ENCODE measurements at regions not wholly inside any gene's neighbourhood (a gene's known extent, or its start where the extent isn't known, plus 50 kb on each side); places are given as distances from the start of the nearest gene placed in this dataset.

DNA sequence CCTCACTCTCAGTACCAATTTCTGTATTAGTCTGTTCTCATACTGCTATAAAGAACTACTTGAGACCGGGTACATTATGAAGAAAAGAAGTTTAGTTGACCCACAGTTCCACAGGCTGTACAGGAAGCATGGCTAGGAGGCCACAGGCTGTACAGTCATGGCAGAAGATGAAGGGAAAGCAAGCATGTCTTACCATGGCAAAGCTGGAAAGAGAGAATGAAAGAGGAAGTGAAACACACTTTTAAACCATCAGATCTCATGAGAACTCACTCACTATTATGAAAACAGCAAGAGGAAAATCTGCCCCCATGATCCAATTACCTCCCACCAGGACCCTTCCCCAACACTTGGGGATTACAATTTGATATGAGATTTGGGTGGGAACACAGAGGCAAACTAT lies 698.8 kb downstream of the CDH9 start:
- FAIRE-seq = no peak
- 0% methylated on average over 1 of the region's 1 CpG for WGBS (ENCODE audit: low lambda C conversion rate)
- POLR2A ChIA-PET = no interaction called here

More for the DNA sequence above, 698.8 kb downstream of the CDH9 start:
- peaks cover 39% of the 10 kb centered on the region for H3K9me3 ChIP-seq (ENCODE audit: low read length)
- no TSS peak for BruUV-seq (replicated peaks)
- H3K4me2 ChIP-seq (ENCODE audit: low read depth, low read length) = no peak overlapping the region
- H3K36me3 ChIP-seq (replicated peaks in 1 of 2; ENCODE audit: control insufficient read depth in 1 of 2, insufficient read depth in 2 of 2, low read length in 2 of 2) = no peaks in the 10 kb centered on the region
- no peak for TF ChIP-seq ZKSCAN8 (CRISPR knock-in tag; IDR thresholded peaks at IDR 0.05; ENCODE audit: borderline replicate concordance)
- no peak for TF ChIP-seq RBFOX2 (IDR thresholded peaks at IDR 0.05; ENCODE audit: low read depth, low read length)
- no peak for TF ChIP-seq PATZ1 (CRISPR knock-in tag; IDR thresholded peaks at IDR 0.05)
- no peak for TF ChIP-seq MEF2D (CRISPR knock-in tag; IDR thresholded peaks at IDR 0.05)
- no peak for TF ChIP-seq PCBP1 (IDR thresholded peaks at IDR 0.05; ENCODE audit: borderline replicate concordance, low read depth, low read length)
- no peak for TF ChIP-seq THYN1 (CRISPR knock-in tag; IDR thresholded peaks at IDR 0.05; ENCODE audit: borderline replicate concordance, low read depth)
- no peak for TF ChIP-seq ZNF501 (CRISPR knock-in tag; IDR thresholded peaks at IDR 0.05)
- no peak for TF ChIP-seq ZFAT (CRISPR knock-in tag; conservative IDR thresholded peaks at IDR 0.05)
- TF ChIP-seq REXO4 (CRISPR knock-in tag; IDR thresholded peaks at IDR 0.05; ENCODE audit: borderline replicate concordance) = no peak
- no peak for TF ChIP-seq MXD4 (CRISPR knock-in tag; IDR thresholded peaks at IDR 0.05)
- no peak for TF ChIP-seq TMF1 (CRISPR knock-in tag; IDR thresholded peaks at IDR 0.05; ENCODE audit: low read depth)
- TF ChIP-seq, protein P1, sequence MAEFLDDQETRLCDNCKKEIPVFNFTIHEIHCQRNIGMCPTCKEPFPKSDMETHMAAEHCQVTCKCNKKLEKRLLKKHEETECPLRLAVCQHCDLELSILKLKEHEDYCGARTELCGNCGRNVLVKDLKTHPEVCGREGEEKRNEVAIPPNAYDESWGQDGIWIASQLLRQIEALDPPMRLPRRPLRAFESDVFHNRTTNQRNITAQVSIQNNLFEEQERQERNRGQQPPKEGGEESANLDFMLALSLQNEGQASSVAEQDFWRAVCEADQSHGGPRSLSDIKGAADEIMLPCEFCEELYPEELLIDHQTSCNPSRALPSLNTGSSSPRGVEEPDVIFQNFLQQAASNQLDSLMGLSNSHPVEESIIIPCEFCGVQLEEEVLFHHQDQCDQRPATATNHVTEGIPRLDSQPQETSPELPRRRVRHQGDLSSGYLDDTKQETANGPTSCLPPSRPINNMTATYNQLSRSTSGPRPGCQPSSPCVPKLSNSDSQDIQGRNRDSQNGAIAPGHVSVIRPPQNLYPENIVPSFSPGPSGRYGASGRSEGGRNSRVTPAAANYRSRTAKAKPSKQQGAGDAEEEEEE (CRISPR knock-in tag; IDR thresholded peaks at IDR 0.05; ENCODE audit: borderline replicate concordance) = no peak
- TF ChIP-seq ZNF17 (CRISPR knock-in tag; IDR thresholded peaks at IDR 0.05) = no peak
- TF ChIP-seq ZFX (CRISPR knock-in tag; IDR thresholded peaks at IDR 0.05; ENCODE audit: low read depth) = no peak
- no peak for TF ChIP-seq ZBTB14 (CRISPR knock-in tag; IDR thresholded peaks at IDR 0.05)
- TF ChIP-seq ZNF563 (CRISPR knock-in tag; IDR thresholded peaks at IDR 0.05) = no peak
- TF ChIP-seq, protein P2, sequence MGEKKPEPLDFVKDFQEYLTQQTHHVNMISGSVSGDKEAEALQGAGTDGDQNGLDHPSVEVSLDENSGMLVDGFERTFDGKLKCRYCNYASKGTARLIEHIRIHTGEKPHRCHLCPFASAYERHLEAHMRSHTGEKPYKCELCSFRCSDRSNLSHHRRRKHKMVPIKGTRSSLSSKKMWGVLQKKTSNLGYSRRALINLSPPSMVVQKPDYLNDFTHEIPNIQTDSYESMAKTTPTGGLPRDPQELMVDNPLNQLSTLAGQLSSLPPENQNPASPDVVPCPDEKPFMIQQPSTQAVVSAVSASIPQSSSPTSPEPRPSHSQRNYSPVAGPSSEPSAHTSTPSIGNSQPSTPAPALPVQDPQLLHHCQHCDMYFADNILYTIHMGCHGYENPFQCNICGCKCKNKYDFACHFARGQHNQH (CRISPR knock-in tag; IDR thresholded peaks at IDR 0.05) = no peak
- no peak overlapping the region for H3K4me3 ChIP-seq (replicated peaks in 1 of 3; ENCODE audit: insufficient read depth in 1 of 3, low read depth in 2 of 3, low read length in 3 of 3)
- intact Hi-C loops (cut with micrococcal nuclease; ENCODE audit: unreplicated experiment) (loop anchor here (10.0 kb wide), 1 partner anchor 315 kb away; no protein-coding TSS in a partner anchor), in situ Hi-C loops (cut with HindIII; ENCODE audit: extremely low pct_ligation_motif_present, low pct_unique_long_range_greater_than_20kb) (no loop called here)
- H3K27ac ChIP-seq (ENCODE audit: extremely low read length, insufficient read depth, low read length) = no peak overlapping the region
- H3K4me1 ChIP-seq (ENCODE audit: insufficient read depth, low read length) = no peaks in the 10 kb centered on the region
- H3K27me3 ChIP-seq (ENCODE audit: control insufficient read depth in 1 of 2, insufficient read depth in 2 of 2, low read length in 2 of 2) = no peaks in the 10 kb centered on the region
- ATAC-seq (no peak), DNase-seq (ENCODE audit: low spot score) (no peak)
- H3K79me2 ChIP-seq (ENCODE audit: insufficient read depth, low read length) = no peaks in the 10 kb centered on the region
- no peak overlapping the region for H3K9ac ChIP-seq (ENCODE audit: insufficient read depth, low read depth, low read length)
- CTCF ChIA-PET (ENCODE audit: low intra/inter-chr PET ratio, low total read pairs) = no interaction called here
- H2AFZ ChIP-seq (ENCODE audit: low read length) = no peak overlapping the region
- H4K20me1 ChIP-seq (ENCODE audit: insufficient read depth, low read length) = no peaks in the 10 kb centered on the region
